ENCODE measurements at regions not wholly inside any gene's neighbourhood (a gene's known extent, or its start where the extent isn't known, plus 50 kb on each side); places are given as distances from the start of the nearest gene placed in this dataset.
A peak's percentile ranks its signal among the peaks of the same experiment; 100 is the strongest.
"Not testable (repeated sequence)": the region's sequence is repeated elsewhere in the genome, so short reads cannot be mapped to it uniquely, and the experiment has no call there.

GRCh38 chr2:117359266-117359914, 455.1 kb upstream of the DDX18 start:
- DNase-seq (ENCODE audit: low spot score) = no peak

DNA sequence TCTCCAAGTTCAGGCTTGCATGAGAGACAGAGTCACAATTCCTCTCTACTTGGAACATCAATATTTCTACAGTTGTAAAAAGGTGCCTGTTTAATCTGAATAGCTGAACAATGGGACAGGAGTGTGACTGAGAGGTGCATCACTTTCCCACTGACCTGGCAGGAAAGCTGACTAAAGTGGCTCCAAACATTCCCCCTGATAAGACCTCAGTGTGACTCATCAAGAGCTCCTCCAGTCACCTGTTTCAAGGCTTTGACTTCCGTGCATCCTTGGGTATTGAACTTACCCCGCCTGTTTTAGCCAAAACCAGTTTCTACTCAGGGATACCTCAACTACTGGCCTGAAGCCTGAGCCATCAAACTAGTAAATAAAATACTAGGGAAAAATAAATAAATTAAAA, 453.9 kb upstream of the DDX18 start:
- DNase-seq (ENCODE audit: low spot score) = no peak

DNA sequence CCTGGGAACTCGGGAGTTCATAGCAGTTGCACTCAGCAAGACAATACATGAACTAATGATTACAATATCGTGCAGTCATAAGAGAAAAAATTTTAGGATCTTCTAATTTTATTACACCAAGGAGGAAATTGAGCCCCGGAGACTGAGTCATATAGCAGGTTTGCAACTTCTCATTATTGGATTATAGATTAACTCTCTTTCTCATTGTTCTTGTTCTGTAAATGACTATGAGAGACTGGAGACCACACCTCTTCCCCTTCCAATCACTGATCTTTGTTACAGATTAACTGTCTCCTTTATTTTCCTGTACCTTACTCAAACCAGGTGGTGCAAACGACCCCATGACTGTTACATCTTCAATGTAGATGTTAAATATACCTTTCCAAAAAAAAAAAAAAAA, 435.8 kb upstream of the DDX18 start:
- DNase-seq (ENCODE audit: low spot score) = no peak

DNA sequence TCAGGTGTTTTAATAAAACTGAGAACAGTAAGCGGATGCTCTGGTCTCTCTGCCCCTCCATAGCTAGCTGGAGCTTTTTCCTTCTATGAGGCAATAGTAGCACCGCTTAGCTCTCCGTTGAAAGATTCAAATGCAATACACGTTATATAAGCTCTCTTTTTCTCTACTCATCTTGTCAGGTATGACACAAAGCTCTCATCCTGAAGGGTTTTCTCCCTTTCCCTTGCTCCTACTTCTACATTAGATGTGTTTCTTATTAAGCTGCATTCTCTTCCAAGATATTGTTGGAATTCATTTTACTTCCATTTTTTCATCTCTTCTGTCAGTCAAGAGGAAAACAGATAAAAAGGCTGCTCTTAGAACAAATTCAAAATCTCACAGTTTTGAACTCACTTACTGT, 434.6 kb upstream of the DDX18 start:
- no peak for DNase-seq (ENCODE audit: low spot score)

DNA sequence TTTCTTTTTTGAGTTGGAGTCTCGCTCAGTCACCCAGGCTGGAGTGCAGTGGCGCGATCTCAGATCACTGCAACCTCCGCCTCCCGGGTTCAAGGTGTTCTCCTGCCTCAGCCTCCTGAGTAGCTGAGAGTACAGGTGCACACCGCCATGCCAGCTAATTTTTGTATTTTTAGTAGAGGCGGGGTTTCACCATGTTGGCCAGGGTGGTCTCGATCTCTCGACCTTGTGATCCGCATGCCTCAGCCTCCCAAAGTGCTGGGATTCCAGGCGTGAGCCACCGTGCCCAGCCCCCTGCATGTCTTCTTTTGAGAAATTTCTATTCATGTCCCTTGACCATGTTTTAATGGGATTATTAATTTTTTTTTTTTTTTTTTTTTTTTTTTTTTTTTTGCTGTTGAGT, 430.5 kb upstream of the DDX18 start:
- not testable (repeated sequence) for DNase-seq (ENCODE audit: low spot score)

- DNase-seq (ENCODE audit: low spot score) = no peak
Measured at GRCh38 chr2:117396161-117396560, 418.3 kb upstream of the DDX18 start.

DNA sequence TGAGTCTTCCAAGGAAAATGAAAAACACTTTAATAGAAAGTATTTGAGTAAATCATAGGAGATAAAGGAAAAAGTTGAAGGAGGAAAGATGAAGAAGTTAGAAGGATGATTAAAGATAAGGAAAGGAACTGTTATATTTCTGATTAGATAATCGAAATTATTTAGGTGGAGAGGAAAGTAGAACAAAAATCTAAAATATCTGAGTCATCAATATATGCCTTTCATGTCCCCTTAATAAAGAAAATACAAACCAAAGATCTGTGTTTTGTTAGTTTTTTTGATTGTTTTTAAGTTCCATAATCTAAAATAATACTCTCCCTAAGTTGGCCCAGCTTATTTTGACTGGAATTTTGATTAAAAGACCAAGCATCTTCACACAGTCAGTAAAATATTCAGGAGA, 412.9 kb upstream of the DDX18 start:
- DNase-seq (ENCODE audit: low spot score) = no peak

- no peak for DNase-seq (ENCODE audit: low spot score)
Measured at GRCh38 chr2:117406443-117406842, 408.0 kb upstream of the DDX18 start.

DNA sequence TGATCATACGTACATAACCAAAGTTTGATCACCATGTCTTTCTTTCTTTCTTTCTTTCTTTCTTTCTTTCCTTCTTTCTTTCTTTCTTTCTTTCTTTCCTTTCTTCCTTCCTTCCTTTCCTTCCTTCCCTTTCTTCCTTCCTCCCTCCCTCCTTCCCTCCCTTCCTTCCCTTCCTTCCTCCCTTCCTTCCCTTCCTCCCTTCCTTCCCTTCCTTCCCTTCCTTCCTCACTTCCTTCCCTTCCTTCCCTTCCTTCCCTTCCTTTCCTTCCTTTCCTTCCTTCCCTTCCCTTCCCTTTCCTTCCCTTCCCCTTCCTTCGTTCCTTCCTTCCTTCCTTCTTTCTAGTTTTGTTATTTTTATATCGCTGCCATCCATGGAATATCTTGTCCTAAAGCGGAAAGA, 406.7 kb upstream of the DDX18 start:
- no peak for DNase-seq (ENCODE audit: low spot score)

GRCh38 chr2:117409443-117409842, 405.0 kb upstream of the DDX18 start:
- no peak for DNase-seq (ENCODE audit: low spot score)

DNA sequence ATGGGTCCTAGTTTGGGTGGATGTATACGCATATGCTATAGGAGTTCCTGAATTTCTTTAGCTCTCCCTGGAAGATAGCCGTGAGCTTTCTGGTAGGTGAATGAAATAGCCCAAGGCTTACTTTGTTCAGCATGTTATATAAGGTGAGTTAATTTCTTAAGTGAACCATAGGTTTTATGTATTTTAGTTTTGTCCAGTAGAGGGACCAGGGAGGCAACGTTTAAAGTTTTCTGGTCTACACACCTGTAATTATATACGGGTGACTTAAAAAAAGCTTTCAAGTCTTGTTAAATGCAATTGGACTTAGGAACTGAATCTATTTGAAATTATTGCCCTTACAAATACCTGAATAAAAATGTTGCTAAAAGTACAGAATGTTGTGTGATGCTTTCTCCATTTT, 402.5 kb upstream of the DDX18 start:
- no peak for DNase-seq (ENCODE audit: low spot score)

DNA sequence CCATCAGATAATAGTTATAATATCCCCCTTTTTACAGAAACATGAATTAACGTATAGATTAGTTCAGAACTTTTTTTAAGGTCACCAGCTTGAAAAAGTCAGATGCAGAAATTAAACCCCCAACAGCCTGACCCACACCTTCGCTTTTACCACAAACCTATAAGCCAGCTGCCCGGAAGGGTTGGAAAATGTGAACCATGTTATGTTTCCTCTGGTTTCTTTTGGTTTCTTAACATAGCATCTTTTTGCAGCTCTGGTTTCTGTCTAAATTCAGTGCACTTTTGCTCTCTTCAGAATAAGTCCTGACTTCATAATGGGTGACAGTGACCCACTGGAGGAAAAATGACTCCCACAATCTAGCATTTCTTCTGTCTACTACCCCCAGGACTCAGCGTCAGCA, 381.7 kb upstream of the DDX18 start:
- DNase-seq (ENCODE audit: low spot score) = no peak

DNA sequence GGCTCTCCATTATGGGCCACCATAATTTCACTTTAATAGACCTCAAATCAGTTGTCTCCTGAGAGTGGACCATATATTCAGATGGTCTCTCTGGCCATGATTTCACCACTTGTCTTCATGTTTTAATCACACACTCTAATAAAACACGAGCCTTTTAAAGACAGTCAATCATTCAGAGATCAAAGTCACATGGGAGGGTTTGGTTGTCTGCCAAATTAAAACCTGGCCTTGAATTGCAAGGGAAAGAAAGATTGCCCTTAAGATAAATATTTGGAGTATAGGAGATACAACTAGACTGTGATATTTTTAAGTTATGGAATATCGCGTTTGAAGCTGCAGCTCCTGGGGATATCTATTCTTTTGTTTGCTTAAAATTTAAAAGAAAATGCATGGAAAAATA, 377.8 kb upstream of the DDX18 start:
- no peak for DNase-seq (ENCODE audit: low spot score)

- peak; percentile 18 for DNase-seq (ENCODE audit: low spot score)
Measured at GRCh38 chr2:117470311-117471095, 344.0 kb upstream of the DDX18 start.

GRCh38 chr2:117481608-117482007, 332.9 kb upstream of the DDX18 start:
- no peak for DNase-seq (ENCODE audit: low spot score)

GRCh38 chr2:117485588-117485987, 328.9 kb upstream of the DDX18 start:
- DNase-seq (ENCODE audit: low spot score) = no peak

GRCh38 chr2:117486081-117486480, 328.4 kb upstream of the DDX18 start:
- no peak for DNase-seq (ENCODE audit: low spot score)

- DNase-seq (ENCODE audit: low spot score) = no peak
Measured at GRCh38 chr2:117492209-117492851, 322.2 kb upstream of the DDX18 start.

- no peak for DNase-seq (ENCODE audit: low spot score)
Measured at GRCh38 chr2:117500721-117501120, 313.8 kb upstream of the DDX18 start.

GRCh38 chr2:117502121-117502520, 312.4 kb upstream of the DDX18 start:
- DNase-seq (ENCODE audit: low spot score) = no peak

GRCh38 chr2:117512307-117512706, 302.2 kb upstream of the DDX18 start:
- DNase-seq (ENCODE audit: low spot score) = no peak

DNA sequence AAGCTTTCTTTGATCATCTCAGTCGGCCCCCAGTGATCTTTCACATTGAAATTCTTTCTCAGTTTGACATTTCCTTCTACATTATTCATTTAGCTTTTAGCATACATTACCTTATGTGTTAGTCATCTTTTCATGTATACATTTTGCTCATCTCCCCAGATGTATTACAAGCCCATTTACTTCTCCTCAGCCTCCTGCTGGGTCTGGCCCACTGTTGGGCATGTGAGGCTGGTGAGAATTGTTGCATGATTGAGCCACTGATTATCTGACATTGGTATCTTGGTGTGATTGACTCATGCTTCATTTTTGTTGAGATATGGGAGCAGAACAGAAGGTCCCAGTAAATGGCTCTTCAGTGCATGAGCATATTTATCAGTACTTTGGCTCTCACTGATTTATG, 300.1 kb upstream of the DDX18 start:
- no peak for DNase-seq (ENCODE audit: low spot score)

- DNase-seq (ENCODE audit: low spot score) = no peak
Measured at GRCh38 chr2:117519238-117519637, 295.3 kb upstream of the DDX18 start.

Data from LoVo (cell line).